ENCODE measurements at regions not wholly inside any gene's neighbourhood (a gene's known extent, or its start where the extent isn't known, plus 50 kb on each side); places are given as distances from the start of the nearest gene placed in this dataset.

DNA sequence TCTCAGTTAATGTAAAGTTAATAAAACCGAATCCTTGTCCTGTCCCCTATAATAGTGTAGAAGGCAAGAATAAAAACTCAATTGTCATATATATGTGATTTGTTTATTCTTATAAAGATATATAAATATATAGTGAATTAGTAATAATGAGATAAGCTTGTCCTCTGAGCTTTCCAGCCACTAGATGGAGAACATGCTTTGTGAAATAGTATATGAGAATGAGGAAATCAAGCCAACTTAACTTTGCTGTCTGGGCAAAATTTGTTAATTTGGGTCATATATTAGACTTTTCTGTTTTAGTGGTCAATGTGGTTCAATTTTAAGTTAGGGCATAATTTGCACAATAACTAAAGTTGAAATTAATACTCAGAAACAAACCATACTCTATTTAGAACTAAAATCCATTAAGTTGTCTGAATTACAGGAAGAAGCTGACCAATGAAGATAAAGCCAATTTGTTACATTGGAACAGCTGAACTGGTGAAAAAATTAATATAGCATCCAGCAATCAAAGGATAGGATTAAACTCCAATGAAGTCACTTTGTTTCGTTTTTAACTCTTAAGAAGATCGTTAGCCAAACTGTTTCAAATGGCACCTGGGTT, 595.0 kb downstream of the ARL4A start:
- Mint-ChIP-seq H3K4me3 (no peak overlapping the region), H3K27me3 (no peaks in the 10 kb centered on the region), H3K36me3 (no peaks in the 10 kb centered on the region), H3K27ac (no peak overlapping the region), H3K9me3 (no peaks in the 10 kb centered on the region), H3K4me1 (no peaks in the 10 kb centered on the region)
- ATAC-seq: no peak

GRCh38 chr7:13286916-13287315, 599.5 kb downstream of the ARL4A start:
- no peaks in the 10 kb centered on the region for H3K4me1 Mint-ChIP-seq
- no peaks in the 10 kb centered on the region for H3K9me3 Mint-ChIP-seq
- H3K36me3 Mint-ChIP-seq: no peaks in the 10 kb centered on the region
- H3K27me3 Mint-ChIP-seq: no peaks in the 10 kb centered on the region
- no peak overlapping the region for H3K4me3 Mint-ChIP-seq
- ATAC-seq: no peak
- H3K27ac Mint-ChIP-seq: no peak overlapping the region

DNA sequence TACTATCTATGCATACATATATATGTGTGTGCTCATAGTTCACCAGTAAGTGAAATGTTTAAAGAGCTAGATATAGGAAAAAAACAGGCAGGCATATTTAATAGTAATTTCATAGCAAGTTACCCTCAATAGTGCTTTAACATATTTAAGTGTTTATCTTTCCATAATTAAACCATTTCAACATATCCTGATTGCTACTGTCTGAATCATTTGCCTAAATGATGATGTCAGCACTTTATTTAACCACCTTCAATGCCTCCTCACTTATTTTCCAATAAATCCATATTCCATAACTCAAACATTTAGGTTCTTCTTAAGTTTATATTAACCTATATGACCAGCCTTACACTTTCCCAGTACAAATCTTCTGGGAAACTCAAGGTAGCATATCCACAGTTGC, 601.1 kb downstream of the ARL4A start:
- ATAC-seq: no peak
- H3K36me3 Mint-ChIP-seq: no peaks in the 10 kb centered on the region

GRCh38 chr7:13290975-13291374, 603.5 kb downstream of the ARL4A start:
- H3K27ac Mint-ChIP-seq: no peak overlapping the region
- H3K9me3 Mint-ChIP-seq: no peaks in the 10 kb centered on the region
- H3K4me1 Mint-ChIP-seq: no peaks in the 10 kb centered on the region
- H3K4me3 Mint-ChIP-seq: no peak overlapping the region
- H3K36me3 Mint-ChIP-seq: no peaks in the 10 kb centered on the region
- peak; percentile 12 for ATAC-seq
- H3K27me3 Mint-ChIP-seq: no peaks in the 10 kb centered on the region

More for the DNA sequence above, 601.1 kb downstream of the ARL4A start:
- H3K4me3 Mint-ChIP-seq: no peak overlapping the region
- H3K27ac Mint-ChIP-seq: no peak overlapping the region
- H3K4me1 Mint-ChIP-seq: no peaks in the 10 kb centered on the region
- no peaks in the 10 kb centered on the region for H3K9me3 Mint-ChIP-seq
- H3K27me3 Mint-ChIP-seq: no peaks in the 10 kb centered on the region

GRCh38 chr7:13293264-13294002, 606.0 kb downstream of the ARL4A start:
- Mint-ChIP-seq H3K4me3 (no peak overlapping the region), H3K27me3 (no peaks in the 10 kb centered on the region), H3K4me1 (no peaks in the 10 kb centered on the region), H3K9me3 (no peaks in the 10 kb centered on the region), H3K27ac (no peak overlapping the region), H3K36me3 (no peaks in the 10 kb centered on the region)
- ATAC-seq: no peak

DNA sequence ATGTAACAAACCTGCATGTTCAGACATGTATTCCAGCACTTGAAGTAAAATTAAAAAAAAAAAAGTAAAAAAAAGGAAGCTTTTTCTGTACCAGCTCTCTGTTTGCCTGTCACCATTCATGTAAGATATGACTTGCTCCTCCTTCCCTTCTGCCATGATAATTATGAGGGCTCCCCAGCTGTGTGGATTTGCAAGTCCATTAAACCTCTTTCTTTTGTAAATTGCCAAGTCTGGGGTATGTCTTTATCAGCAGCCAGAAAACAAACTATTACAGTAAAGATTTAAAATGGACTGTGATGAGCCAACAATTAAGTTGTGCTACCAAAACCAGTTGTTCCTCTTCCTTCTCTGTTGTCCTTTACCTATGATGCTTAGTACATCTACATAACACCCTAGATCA, 619.6 kb downstream of the ARL4A start:
- ATAC-seq: no peak
- Mint-ChIP-seq H3K36me3 (no peaks in the 10 kb centered on the region), H3K4me3 (no peak overlapping the region)

GRCh38 chr7:13308423-13308822, 621.0 kb downstream of the ARL4A start:
- Mint-ChIP-seq H3K9me3 (peaks cover 3% of the 10 kb centered on the region), H3K27me3 (no peaks in the 10 kb centered on the region), H3K36me3 (no peaks in the 10 kb centered on the region), H3K4me3 (no peak overlapping the region), H3K4me1 (no peaks in the 10 kb centered on the region), H3K27ac (no peak overlapping the region)
- ATAC-seq: no peak

More for the DNA sequence above, 619.6 kb downstream of the ARL4A start:
- H3K27me3 Mint-ChIP-seq: no peaks in the 10 kb centered on the region
- peaks cover 3% of the 10 kb centered on the region for H3K9me3 Mint-ChIP-seq
- H3K27ac Mint-ChIP-seq: no peak overlapping the region
- no peaks in the 10 kb centered on the region for H3K4me1 Mint-ChIP-seq

- Mint-ChIP-seq H3K9me3 (peaks cover 3% of the 10 kb centered on the region), H3K27me3 (no peaks in the 10 kb centered on the region), H3K4me3 (no peak overlapping the region), H3K27ac (no peak overlapping the region), H3K36me3 (no peaks in the 10 kb centered on the region), H3K4me1 (no peaks in the 10 kb centered on the region)
- ATAC-seq: no peak
Observed at GRCh38 chr7:13309535-13309934, 622.1 kb downstream of the ARL4A start.

DNA sequence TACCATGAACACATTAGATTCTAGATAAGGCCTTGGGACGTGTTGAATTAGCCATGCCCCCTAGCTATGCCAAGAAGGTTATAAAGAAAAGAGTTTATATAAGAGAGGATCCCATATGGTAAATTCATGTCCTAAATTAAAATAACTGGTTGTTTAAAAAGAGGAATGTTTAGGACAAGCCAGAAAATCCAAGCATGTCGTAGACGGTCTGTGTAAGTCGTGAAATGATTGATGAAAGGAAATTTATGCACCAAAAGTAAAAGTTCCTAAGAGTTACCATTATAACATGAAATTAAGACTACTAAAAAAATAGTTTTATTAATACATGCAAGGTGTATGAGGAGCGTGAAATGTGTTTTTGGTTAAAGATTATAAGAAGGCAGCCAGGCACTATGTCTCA, 624.9 kb downstream of the ARL4A start:
- H3K9me3 Mint-ChIP-seq: peaks cover 3% of the 10 kb centered on the region
- H3K4me3 Mint-ChIP-seq: no peak overlapping the region
- H3K4me1 Mint-ChIP-seq: no peaks in the 10 kb centered on the region
- H3K36me3 Mint-ChIP-seq: no peaks in the 10 kb centered on the region
- no peak for ATAC-seq
- no peak overlapping the region for H3K27ac Mint-ChIP-seq
- no peaks in the 10 kb centered on the region for H3K27me3 Mint-ChIP-seq

GRCh38 chr7:13320333-13320732, 632.9 kb downstream of the ARL4A start:
- H3K36me3 Mint-ChIP-seq: no peaks in the 10 kb centered on the region
- H3K4me3 Mint-ChIP-seq: no peak overlapping the region
- H3K27ac Mint-ChIP-seq: no peak overlapping the region
- no peaks in the 10 kb centered on the region for H3K9me3 Mint-ChIP-seq
- H3K4me1 Mint-ChIP-seq: no peaks in the 10 kb centered on the region
- no peaks in the 10 kb centered on the region for H3K27me3 Mint-ChIP-seq
- ATAC-seq: no peak

- Mint-ChIP-seq H3K9me3 (no peaks in the 10 kb centered on the region), H3K27me3 (no peaks in the 10 kb centered on the region), H3K4me1 (no peaks in the 10 kb centered on the region), H3K36me3 (no peaks in the 10 kb centered on the region), H3K27ac (no peak overlapping the region), H3K4me3 (no peak overlapping the region)
- no peak for ATAC-seq
Observed at GRCh38 chr7:13321316-13321715, 633.9 kb downstream of the ARL4A start.

GRCh38 chr7:13322126-13322525, 634.7 kb downstream of the ARL4A start:
- ATAC-seq: no peak
- Mint-ChIP-seq H3K27ac (no peak overlapping the region), H3K4me3 (no peak overlapping the region), H3K4me1 (no peaks in the 10 kb centered on the region), H3K27me3 (no peaks in the 10 kb centered on the region), H3K36me3 (no peaks in the 10 kb centered on the region), H3K9me3 (no peaks in the 10 kb centered on the region)

- H3K4me3 Mint-ChIP-seq: no peak overlapping the region
- no peak for ATAC-seq
- no peaks in the 10 kb centered on the region for H3K4me1 Mint-ChIP-seq
- no peaks in the 10 kb centered on the region for H3K27me3 Mint-ChIP-seq
- H3K36me3 Mint-ChIP-seq: no peaks in the 10 kb centered on the region
- no peaks in the 10 kb centered on the region for H3K9me3 Mint-ChIP-seq
- H3K27ac Mint-ChIP-seq: no peak overlapping the region
Observed at GRCh38 chr7:13327669-13328068, 640.2 kb downstream of the ARL4A start.

GRCh38 chr7:13333371-13333770, 645.9 kb downstream of the ARL4A start:
- H3K4me3 Mint-ChIP-seq: no peak overlapping the region
- H3K4me1 Mint-ChIP-seq: no peaks in the 10 kb centered on the region
- H3K27me3 Mint-ChIP-seq: no peaks in the 10 kb centered on the region
- ATAC-seq: no peak
- H3K9me3 Mint-ChIP-seq: no peaks in the 10 kb centered on the region
- H3K36me3 Mint-ChIP-seq: no peaks in the 10 kb centered on the region
- H3K27ac Mint-ChIP-seq: no peak overlapping the region

DNA sequence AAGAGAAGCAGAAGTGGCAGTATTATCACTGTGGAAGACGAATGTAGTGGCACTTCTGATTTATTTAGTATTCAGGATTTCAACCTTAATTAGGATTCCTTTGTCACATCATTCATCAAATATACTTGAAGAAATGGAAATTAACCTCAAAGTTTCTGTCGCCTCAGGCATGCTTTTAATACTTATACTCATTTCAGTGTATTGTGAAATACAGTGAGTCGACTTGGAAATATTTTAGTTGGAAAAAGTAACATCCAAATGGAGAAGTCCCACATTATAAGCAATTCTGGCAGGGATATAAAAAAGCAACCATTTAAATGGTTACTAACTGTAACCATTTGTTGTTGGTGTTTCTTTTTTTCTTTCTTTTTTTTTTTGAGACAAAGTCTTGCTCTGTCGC, 648.8 kb downstream of the ARL4A start:
- H3K36me3 Mint-ChIP-seq: no peaks in the 10 kb centered on the region
- no peak for ATAC-seq
- H3K9me3 Mint-ChIP-seq: no peaks in the 10 kb centered on the region
- H3K4me1 Mint-ChIP-seq: no peaks in the 10 kb centered on the region
- H3K4me3 Mint-ChIP-seq: no peak overlapping the region
- no peak overlapping the region for H3K27ac Mint-ChIP-seq
- H3K27me3 Mint-ChIP-seq: no peaks in the 10 kb centered on the region

GRCh38 chr7:13352677-13353076, 636.8 kb downstream of the ETV1 start:
- no peaks in the 10 kb centered on the region for H3K27me3 Mint-ChIP-seq
- H3K9me3 Mint-ChIP-seq: no peaks in the 10 kb centered on the region
- no peaks in the 10 kb centered on the region for H3K4me1 Mint-ChIP-seq
- H3K4me3 Mint-ChIP-seq: no peak overlapping the region
- no peak overlapping the region for H3K27ac Mint-ChIP-seq
- ATAC-seq: no peak
- no peaks in the 10 kb centered on the region for H3K36me3 Mint-ChIP-seq
